PFSK-1 (cell line): ENCODE measurements at regions not wholly inside any gene's neighbourhood (a gene's known extent, or its start where the extent isn't known, plus 50 kb on each side); places are given as distances from the start of the nearest gene placed in this dataset.

Experiments used
- FOXP2 ChIP-seq: optimal IDR thresholded peaks from 2 replicates; pipeline ENCODE3; 2011; ENCODE audit warnings: borderline replicate concordance, control low read depth, inconsistent platforms; ENCODE audit not compliant: insufficient read depth; ENCODE audit errors: extremely low read length, extremely low read depth
- POLR2AphosphoS5 ChIP-seq: IDR thresholded peaks from 2 replicates; pipeline ENCODE4 v1.6.1; 2012; ENCODE audit warnings: low read depth, mild to moderate bottlenecking, control low read depth, low read length, moderate library complexity
- SIN3A ChIP-seq: IDR thresholded peaks from 2 replicates; pipeline ENCODE4 v1.6.1; 2012; ENCODE audit warnings: mild to moderate bottlenecking, low read length, moderate library complexity, borderline replicate concordance; ENCODE audit not compliant: insufficient read depth
- TF ChIP-seq, protein P1 (sequence below), 2 experiments: IDR thresholded peaks; 2 replicates each; pipeline versions ENCODE4 v1.6.1 to v1.8.0; 2011 to 2012; ENCODE audit warnings: low read depth in 2 of 2, low read length in 2 of 2, control low read depth in 1 of 2, inconsistent platforms in 1 of 2, mild to moderate bottlenecking in 1 of 2, moderate library complexity in 1 of 2; ENCODE audit not compliant: insufficient read depth in 1 of 2

GRCh38 chr10:120349069-120349468, 108.0 kb upstream of the PLPP4 start:
- no peak for TF ChIP-seq POLR2AphosphoS5
- no peak for TF ChIP-seq SIN3A
- TF ChIP-seq, protein P1, sequence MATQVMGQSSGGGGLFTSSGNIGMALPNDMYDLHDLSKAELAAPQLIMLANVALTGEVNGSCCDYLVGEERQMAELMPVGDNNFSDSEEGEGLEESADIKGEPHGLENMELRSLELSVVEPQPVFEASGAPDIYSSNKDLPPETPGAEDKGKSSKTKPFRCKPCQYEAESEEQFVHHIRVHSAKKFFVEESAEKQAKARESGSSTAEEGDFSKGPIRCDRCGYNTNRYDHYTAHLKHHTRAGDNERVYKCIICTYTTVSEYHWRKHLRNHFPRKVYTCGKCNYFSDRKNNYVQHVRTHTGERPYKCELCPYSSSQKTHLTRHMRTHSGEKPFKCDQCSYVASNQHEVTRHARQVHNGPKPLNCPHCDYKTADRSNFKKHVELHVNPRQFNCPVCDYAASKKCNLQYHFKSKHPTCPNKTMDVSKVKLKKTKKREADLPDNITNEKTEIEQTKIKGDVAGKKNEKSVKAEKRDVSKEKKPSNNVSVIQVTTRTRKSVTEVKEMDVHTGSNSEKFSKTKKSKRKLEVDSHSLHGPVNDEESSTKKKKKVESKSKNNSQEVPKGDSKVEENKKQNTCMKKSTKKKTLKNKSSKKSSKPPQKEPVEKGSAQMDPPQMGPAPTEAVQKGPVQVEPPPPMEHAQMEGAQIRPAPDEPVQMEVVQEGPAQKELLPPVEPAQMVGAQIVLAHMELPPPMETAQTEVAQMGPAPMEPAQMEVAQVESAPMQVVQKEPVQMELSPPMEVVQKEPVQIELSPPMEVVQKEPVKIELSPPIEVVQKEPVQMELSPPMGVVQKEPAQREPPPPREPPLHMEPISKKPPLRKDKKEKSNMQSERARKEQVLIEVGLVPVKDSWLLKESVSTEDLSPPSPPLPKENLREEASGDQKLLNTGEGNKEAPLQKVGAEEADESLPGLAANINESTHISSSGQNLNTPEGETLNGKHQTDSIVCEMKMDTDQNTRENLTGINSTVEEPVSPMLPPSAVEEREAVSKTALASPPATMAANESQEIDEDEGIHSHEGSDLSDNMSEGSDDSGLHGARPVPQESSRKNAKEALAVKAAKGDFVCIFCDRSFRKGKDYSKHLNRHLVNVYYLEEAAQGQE (IDR thresholded peaks at IDR 0.05; ENCODE audit: insufficient read depth in 1 of 2, low read depth in 2 of 2, low read length in 2 of 2): no peak
- TF ChIP-seq FOXP2: no peak
